ENCODE measurements at regions not wholly inside any gene's neighbourhood (a gene's known extent, or its start where the extent isn't known, plus 50 kb on each side); places are given as distances from the start of the nearest gene placed in this dataset.

GRCh38 chr6:164925681-164926530, 383.5 kb downstream of the C6orf118 start:
- no peak overlapping the region for H3K27ac ChIP-seq
- no peaks in the 10 kb centered on the region for H3K36me3 ChIP-seq (replicated peaks)
- H3K27me3 ChIP-seq (replicated peaks), result peaks cover 3% of the 10 kb centered on the region
- TF ChIP-seq, protein P1, sequence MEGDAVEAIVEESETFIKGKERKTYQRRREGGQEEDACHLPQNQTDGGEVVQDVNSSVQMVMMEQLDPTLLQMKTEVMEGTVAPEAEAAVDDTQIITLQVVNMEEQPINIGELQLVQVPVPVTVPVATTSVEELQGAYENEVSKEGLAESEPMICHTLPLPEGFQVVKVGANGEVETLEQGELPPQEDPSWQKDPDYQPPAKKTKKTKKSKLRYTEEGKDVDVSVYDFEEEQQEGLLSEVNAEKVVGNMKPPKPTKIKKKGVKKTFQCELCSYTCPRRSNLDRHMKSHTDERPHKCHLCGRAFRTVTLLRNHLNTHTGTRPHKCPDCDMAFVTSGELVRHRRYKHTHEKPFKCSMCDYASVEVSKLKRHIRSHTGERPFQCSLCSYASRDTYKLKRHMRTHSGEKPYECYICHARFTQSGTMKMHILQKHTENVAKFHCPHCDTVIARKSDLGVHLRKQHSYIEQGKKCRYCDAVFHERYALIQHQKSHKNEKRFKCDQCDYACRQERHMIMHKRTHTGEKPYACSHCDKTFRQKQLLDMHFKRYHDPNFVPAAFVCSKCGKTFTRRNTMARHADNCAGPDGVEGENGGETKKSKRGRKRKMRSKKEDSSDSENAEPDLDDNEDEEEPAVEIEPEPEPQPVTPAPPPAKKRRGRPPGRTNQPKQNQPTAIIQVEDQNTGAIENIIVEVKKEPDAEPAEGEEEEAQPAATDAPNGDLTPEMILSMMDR (IDR thresholded peaks at IDR 0.05; ENCODE audit: low read depth, low read length, missing control alignments), result no peak
- DNase-seq, result no peak
- no peak overlapping the region for H3K4me3 ChIP-seq (ENCODE audit: low read depth, low read length)
- in situ Hi-C loops (cut with HindIII; ENCODE audit: low pct_ligation_motif_present, low sequenced_read_pairs), result no loop called here

GRCh38 chr6:164924674-164925073, 384.7 kb downstream of the C6orf118 start:
- peaks cover 3% of the 10 kb centered on the region for H3K27me3 ChIP-seq (replicated peaks)
- in situ Hi-C loops (cut with HindIII; ENCODE audit: low pct_ligation_motif_present, low sequenced_read_pairs), result no loop called here

DNA sequence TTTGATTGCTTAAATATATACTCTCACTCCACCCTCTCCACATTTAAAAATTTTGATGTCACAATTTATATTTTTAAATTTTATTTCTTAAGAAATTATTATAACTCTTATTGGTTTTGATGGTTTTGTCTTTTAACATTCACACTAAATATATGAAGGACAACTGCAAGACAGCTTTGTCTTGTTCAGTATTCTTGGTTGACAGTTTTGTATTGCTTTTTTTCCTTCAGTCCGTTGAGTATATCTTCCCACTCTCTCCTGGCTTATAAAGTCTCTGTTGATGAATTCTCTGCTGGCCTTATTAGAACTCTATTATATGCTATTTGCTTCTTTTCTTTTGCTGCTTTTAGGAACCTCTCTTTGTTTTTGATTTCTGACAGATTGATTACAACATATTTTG, 392.2 kb downstream of the C6orf118 start:
- no peak for DNase-seq
- in situ Hi-C loops (cut with HindIII; ENCODE audit: low pct_ligation_motif_present, low sequenced_read_pairs), result no loop called here
- no peaks in the 10 kb centered on the region for H3K36me3 ChIP-seq (replicated peaks)
- H3K27ac ChIP-seq, result no peak overlapping the region
- no peaks in the 10 kb centered on the region for H3K27me3 ChIP-seq (replicated peaks)
- TF ChIP-seq, protein P1 (IDR thresholded peaks at IDR 0.05; ENCODE audit: low read depth, low read length, missing control alignments), result no peak
- H3K4me3 ChIP-seq (ENCODE audit: low read depth, low read length), result no peak overlapping the region

More at GRCh38 chr6:164924674-164925073, 384.7 kb downstream of the C6orf118 start:
- TF ChIP-seq, protein P1 (IDR thresholded peaks at IDR 0.05; ENCODE audit: low read depth, low read length, missing control alignments), result no peak
- no peak overlapping the region for H3K4me3 ChIP-seq (ENCODE audit: low read depth, low read length)
- H3K36me3 ChIP-seq (replicated peaks), result no peaks in the 10 kb centered on the region
- no peak overlapping the region for H3K27ac ChIP-seq
- DNase-seq, result no peak

- Histone ChIP-seq H3K36me3 (replicated peaks) (no peaks in the 10 kb centered on the region), H3K27me3 (replicated peaks) (no peaks in the 10 kb centered on the region), H3K27ac (no peak overlapping the region), H3K4me3 (ENCODE audit: low read depth, low read length) (no peak overlapping the region)
- no peak for DNase-seq
- in situ Hi-C loops (cut with HindIII; ENCODE audit: low pct_ligation_motif_present, low sequenced_read_pairs), result no loop called here
- TF ChIP-seq, protein P1 (IDR thresholded peaks at IDR 0.05; ENCODE audit: low read depth, low read length, missing control alignments), result no peak
Observed at GRCh38 chr6:164916087-164916486, 393.3 kb downstream of the C6orf118 start.

DNA sequence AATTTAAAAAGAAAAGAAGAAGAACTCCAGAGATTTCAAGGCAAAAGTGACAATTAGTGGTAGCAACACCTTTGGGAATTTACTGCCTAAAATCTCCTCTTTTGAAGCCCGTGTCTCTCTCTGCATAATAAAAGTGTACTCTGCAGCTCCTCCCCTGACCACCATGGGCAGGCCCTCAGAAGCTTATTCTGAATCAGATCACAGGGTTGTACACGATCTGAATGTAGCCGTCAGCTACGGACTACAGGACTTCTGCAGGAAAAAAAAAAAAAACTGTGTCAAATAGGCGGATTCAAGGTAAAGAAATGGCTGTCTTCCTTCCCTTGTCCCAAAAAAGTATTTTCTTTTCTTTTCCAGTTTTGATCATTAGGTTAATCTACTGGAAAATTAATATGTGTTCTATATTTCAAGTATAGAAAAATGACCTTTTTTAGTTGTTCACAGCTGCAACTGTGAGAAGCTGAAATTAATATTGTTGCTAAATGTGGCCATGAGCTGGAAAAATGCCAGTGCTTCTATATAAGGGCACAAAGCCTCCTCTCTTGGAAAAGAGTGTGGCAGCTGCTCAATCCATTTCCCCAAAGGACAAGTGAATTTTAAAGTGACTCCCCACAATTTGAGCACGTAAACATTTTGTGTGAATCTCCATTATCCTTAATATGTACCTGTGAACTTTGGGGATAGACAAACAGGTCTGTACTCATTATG, 397.4 kb downstream of the C6orf118 start:
- TF ChIP-seq, protein P1 (IDR thresholded peaks at IDR 0.05; ENCODE audit: low read depth, low read length, missing control alignments), result no peak
- no peak overlapping the region for H3K27ac ChIP-seq
- H3K27me3 ChIP-seq (replicated peaks), result no peaks in the 10 kb centered on the region
- H3K36me3 ChIP-seq (replicated peaks), result no peaks in the 10 kb centered on the region
- DNase-seq, result no peak
- H3K4me3 ChIP-seq (ENCODE audit: low read depth, low read length), result no peak overlapping the region
- in situ Hi-C loops (cut with HindIII; ENCODE audit: low pct_ligation_motif_present, low sequenced_read_pairs), result no loop called here

Data from brain microvascular endothelial cell (primary cell).